H1 (cell line): ENCODE measurements at regions not wholly inside any gene's neighbourhood (a gene's known extent, or its start where the extent isn't known, plus 50 kb on each side); places are given as distances from the start of the nearest gene placed in this dataset.

Source experiments
- CTCF ChIA-PET: fragments of 300-600 bp; sonication (Branson Sonifier 250); formaldehyde crosslinking; loops from one replicate; lab custom pipeline; 2021; ENCODE audit not compliant: partially characterized antibody; lab: Charles Lee
- POLR2A ChIA-PET: fragments of 300-600 bp; sonication (Branson Sonifier 250); formaldehyde crosslinking; loops from one replicate; lab custom pipeline; 2021; ENCODE audit warnings: inconsistent platforms; ENCODE audit not compliant: partially characterized antibody; lab: Charles Lee
- DNase-seq, 2 experiments: peaks; one replicate each; pipeline versions ENCODE4 v3.0.0 to v3.0.0-alpha.2; 2010 to 2022; ENCODE audit warnings: low spot score in 2 of 2, low read depth in 1 of 2, mixed read lengths in 1 of 2
- FAIRE-seq: peaks from 2 replicates; lab custom pipeline; 2011; peaks lifted over from hg19 to GRCh38; lab: Jason Lieb, UNC
- H2AFZ ChIP-seq: 2 replicates; pipeline ENCODE4 v1.8.1; 2012; ENCODE audit warnings: low read length, inconsistent platforms
- H2AK5ac ChIP-seq: 2 replicates; pipeline ENCODE4 v1.6.1; 2013; ENCODE audit warnings: low read depth, low read length
- H2BK120ac ChIP-seq: replicated peaks from 2 replicates; pipeline ENCODE3; 2013; ENCODE audit warnings: low read depth, low read length, inconsistent platforms
- H2BK12ac ChIP-seq: 2 replicates; pipeline ENCODE4 v1.6.1; 2013; ENCODE audit warnings: low read depth, low read length
- H2BK15ac ChIP-seq: 2 replicates; pipeline ENCODE4 v1.6.1; 2013; ENCODE audit warnings: low read length
- H2BK20ac ChIP-seq: 2 replicates; pipeline ENCODE4 v1.6.1; 2013; ENCODE audit warnings: low read length
- H2BK5ac ChIP-seq: 2 replicates; pipeline ENCODE4 v1.6.1; 2013; ENCODE audit warnings: low read depth, low read length
- H3K14ac ChIP-seq: 2 replicates; pipeline ENCODE4 v1.6.1; 2013; ENCODE audit warnings: inconsistent platforms; ENCODE audit not compliant: insufficient read length
- H3K18ac ChIP-seq: 2 replicates; pipeline ENCODE4 v1.6.1; 2013; ENCODE audit warnings: low read length; ENCODE audit errors: extremely low read depth
- H3K23ac ChIP-seq: 2 replicates; pipeline ENCODE4 v1.6.1; 2013; ENCODE audit warnings: inconsistent platforms; ENCODE audit not compliant: insufficient read length
- H3K23me2 ChIP-seq: 2 replicates; pipeline ENCODE4 v1.6.1; 2013; ENCODE audit warnings: low read depth, low read length
- H3K27ac ChIP-seq: 2 replicates; pipeline ENCODE4 v1.6.1; 2011; ENCODE audit warnings: low read depth, low read length, inconsistent platforms
- H3K27me3 ChIP-seq, 4 experiments: replicated peaks in 1 of 4; 1 replicate in 1 of 4; 2 replicates in 3 of 4; pipeline versions ENCODE4 v1.6.1 to v1.8.1; 2011 to 2013; ENCODE audit warnings: low read length in 3 of 4, mild to moderate bottlenecking in 3 of 4, inconsistent platforms in 2 of 4, mixed read lengths in 2 of 4, moderate library complexity in 1 of 4; ENCODE audit not compliant: control insufficient read depth in 3 of 4, insufficient read depth in 3 of 4; ENCODE audit errors: extremely low read depth in 1 of 4
- H3K36me3 ChIP-seq, 4 experiments: 2 replicates each; pipeline versions ENCODE4 v1.6.1 to v1.8.1; 2011 to 2013; ENCODE audit warnings: mild to moderate bottlenecking in 4 of 4, low read length in 3 of 4, moderate library complexity in 2 of 4, control low read depth in 1 of 4, inconsistent platforms in 1 of 4; ENCODE audit not compliant: insufficient read depth in 4 of 4, control insufficient read depth in 2 of 4
- H3K4ac ChIP-seq: replicated peaks from 2 replicates; pipeline ENCODE3; 2013; ENCODE audit warnings: low read length, low read depth, mixed read lengths, inconsistent platforms; ENCODE audit not compliant: insufficient read length
- H3K4me1 ChIP-seq, 4 experiments: replicated peaks in 1 of 4; 1 replicate in 1 of 4; 2 replicates in 3 of 4; pipeline versions ENCODE4 v1.6.1 to v1.8.1; 2011 to 2013; ENCODE audit warnings: low read length in 3 of 4, inconsistent platforms in 2 of 4, mixed read lengths in 1 of 4; ENCODE audit not compliant: insufficient read depth in 4 of 4, control insufficient read depth in 3 of 4
- H3K4me2 ChIP-seq, 2 experiments: 2 replicates each; pipeline versions ENCODE4 v1.6.1 to v1.8.1; 2011 to 2013; ENCODE audit warnings: low read depth in 2 of 2, low read length in 2 of 2, control low read depth in 1 of 2, inconsistent platforms in 1 of 2, mild to moderate bottlenecking in 1 of 2; ENCODE audit not compliant: insufficient read depth in 1 of 2
- H3K4me3 ChIP-seq, 4 experiments: fragments of 200-600, 300-600 bp in 1 of 4; sonication (generic), shearing (Covaris generic), sonication (Bioruptor Twin) in 1 of 4; 2 replicates each; pipeline versions ENCODE4 v1.5.1 to v1.8.1; 2011 to 2016; ENCODE audit warnings: low read length in 4 of 4, low read depth in 3 of 4, control low read depth in 2 of 4, inconsistent platforms in 2 of 4, mild to moderate bottlenecking in 2 of 4, mixed read lengths in 1 of 4, moderate library complexity in 1 of 4; ENCODE audit not compliant: insufficient read depth in 2 of 4; ENCODE audit errors: extremely low read depth in 1 of 4
- H3K56ac ChIP-seq: replicated peaks from 2 replicates; pipeline ENCODE3; 2013; ENCODE audit warnings: low read depth, mild to moderate bottlenecking, mixed read lengths, low read length, inconsistent platforms; ENCODE audit not compliant: insufficient read length
- H3K79me1 ChIP-seq: 2 replicates; pipeline ENCODE4 v1.6.1; 2013; ENCODE audit warnings: low read depth, low read length, control low read depth
- H3K79me2 ChIP-seq, 2 experiments: 2 replicates each; pipeline versions ENCODE4 v1.6.1 to v1.8.1; 2012 to 2013; ENCODE audit warnings: low read length in 2 of 2, mild to moderate bottlenecking in 2 of 2, inconsistent platforms in 1 of 2; ENCODE audit not compliant: insufficient read depth in 2 of 2, control insufficient read depth in 1 of 2
- H3K9ac ChIP-seq, 4 experiments: replicated peaks in 1 of 4; 1 replicate in 1 of 4; 2 replicates in 3 of 4; pipeline versions ENCODE4 v1.6.1 to v1.8.1; 2011 to 2013; ENCODE audit warnings: low read depth in 3 of 4, low read length in 3 of 4, control low read depth in 2 of 4, mild to moderate bottlenecking in 2 of 4, moderate library complexity in 2 of 4, inconsistent platforms in 1 of 4; ENCODE audit errors: extremely low read depth in 1 of 4
- H3K9me3 ChIP-seq, 2 experiments: 2 replicates each; pipeline versions ENCODE4 v1.6.1 to v1.8.1; 2012 to 2013; ENCODE audit warnings: mild to moderate bottlenecking in 2 of 2, moderate library complexity in 2 of 2, control low read depth in 1 of 2, inconsistent platforms in 1 of 2, low read depth in 1 of 2, low read length in 1 of 2, mixed read lengths in 1 of 2; ENCODE audit not compliant: insufficient read depth in 2 of 2
- H4K20me1 ChIP-seq, 2 experiments: replicated peaks in 1 of 2; 2 replicates each; pipeline versions ENCODE3 to v1.8.1; 2011 to 2013; ENCODE audit warnings: inconsistent platforms in 2 of 2, low read length in 2 of 2, mild to moderate bottlenecking in 1 of 2; ENCODE audit not compliant: insufficient read depth in 2 of 2, control insufficient read depth in 1 of 2
- H4K5ac ChIP-seq: 2 replicates; pipeline ENCODE4 v1.6.1; 2013; ENCODE audit warnings: low read length, low read depth, mixed read lengths, inconsistent platforms; ENCODE audit not compliant: insufficient read length
- H4K8ac ChIP-seq: 2 replicates; pipeline ENCODE4 v1.8.0; 2013; ENCODE audit warnings: mild to moderate bottlenecking, moderate library complexity, low read length, inconsistent platforms; ENCODE audit not compliant: insufficient read depth; ENCODE audit errors: extremely low read depth
- H4K91ac ChIP-seq: replicated peaks from 2 replicates; pipeline ENCODE3; 2013; ENCODE audit warnings: low read length, mixed read lengths, inconsistent platforms; ENCODE audit not compliant: insufficient read length
- ATF3 ChIP-seq: IDR thresholded peaks from 2 replicates; pipeline ENCODE4 v1.6.1; 2011; ENCODE audit warnings: low read depth, mild to moderate bottlenecking, low read length; ENCODE audit not compliant: insufficient read depth
- CHD1 ChIP-seq: IDR thresholded peaks from 2 replicates; pipeline ENCODE4 v1.6.1; 2012; ENCODE audit warnings: low read depth, low read length, improper control_type of control experiment
- CREB1 ChIP-seq: IDR thresholded peaks from 2 replicates; pipeline ENCODE4 v1.6.1; 2012; ENCODE audit warnings: inconsistent platforms
- CTCF ChIP-seq, 3 experiments: IDR thresholded peaks; 1 replicate in 2 of 3; 2 replicates in 1 of 3; pipeline versions ENCODE4 v1.5.1 to v1.6.1; 2011; ENCODE audit warnings: low read length in 3 of 3, mild to moderate bottlenecking in 3 of 3, inconsistent platforms in 2 of 3, low read depth in 1 of 3, moderate library complexity in 1 of 3; ENCODE audit not compliant: insufficient read depth in 1 of 3; ENCODE audit errors: control extremely low read depth in 1 of 3
- EP300 ChIP-seq, 2 experiments: IDR thresholded peaks; 1 replicate in 1 of 2; 2 replicates in 1 of 2; pipeline ENCODE4 v1.6.1; 2011 to 2012; ENCODE audit warnings: low read depth in 2 of 2, low read length in 2 of 2, mild to moderate bottlenecking in 2 of 2, borderline replicate concordance in 1 of 2, inconsistent platforms in 1 of 2, moderate library complexity in 1 of 2
- JUN ChIP-seq: IDR thresholded peaks from 2 replicates; pipeline ENCODE4 v1.6.1; 2011; ENCODE audit warnings: low read depth, mild to moderate bottlenecking, improper control_type of control experiment, low read length
- KDM5A ChIP-seq: fragments of 200-600 bp; IDR thresholded peaks from 2 replicates; pipeline ENCODE4 v1.7.1; 2012; ENCODE audit warnings: mild to moderate bottlenecking, low read length, inconsistent platforms, mixed read lengths
- POLR2AphosphoS5 ChIP-seq: IDR thresholded peaks from 2 replicates; pipeline ENCODE4 v1.6.1; 2011; ENCODE audit warnings: low read depth, low read length
- SAP30 ChIP-seq: fragments of 300-600 bp; sonication (generic); IDR thresholded peaks from 2 replicates; pipeline ENCODE4 v1.7.1; 2012; ENCODE audit warnings: low read length, moderate library complexity, mild to moderate bottlenecking, inconsistent platforms; ENCODE audit not compliant: insufficient read depth, insufficient replicate concordance
- SIN3A ChIP-seq, 2 experiments: IDR thresholded peaks in 1 of 2; conservative IDR thresholded peaks in 1 of 2; 2 replicates each; pipeline ENCODE4 v1.6.1; 2011 to 2012; ENCODE audit warnings: low read length in 2 of 2, improper control_type of control experiment in 1 of 2, low read depth in 1 of 2, mild to moderate bottlenecking in 1 of 2
- SP2 ChIP-seq: IDR thresholded peaks from 2 replicates; pipeline ENCODE4 v1.6.1; 2012; ENCODE audit warnings: mild to moderate bottlenecking, low read length, inconsistent platforms
- WGBS, 2 experiments: shearing (Covaris generic) in 1 of 2; methylation state at CpG; one replicate each; pipeline versions ENCODE4 v1.1.6 to v1.1.7; 2013 to 2015; ENCODE audit warnings: low lambda C conversion rate in 2 of 2, mixed read lengths in 2 of 2, inconsistent platforms in 1 of 2, low coverage in 1 of 2, missing lambda C conversion rate in 1 of 2; ENCODE audit not compliant: insufficient replicate concordance in 2 of 2, insufficient coverage in 1 of 2, insufficient read length in 1 of 2; ENCODE audit errors: extremely low coverage in 1 of 2, missing lambda C conversion rate in 1 of 2; 5-methylcytosine and 5-hydroxymethylcytosine counted together

- no peaks in the 10 kb centered on the region for H3K79me2 ChIP-seq
- H3K79me1 ChIP-seq = no peaks in the 10 kb centered on the region
- H4K20me1 ChIP-seq = no peaks in the 10 kb centered on the region
- POLR2A ChIA-PET = no interaction called here
- H3K27ac ChIP-seq = no peak overlapping the region
- no peak overlapping the region for H2BK5ac ChIP-seq
- no peak overlapping the region for H3K23ac ChIP-seq
- no peaks in the 10 kb centered on the region for H3K9me3 ChIP-seq
- no peak overlapping the region for H2AK5ac ChIP-seq
- FAIRE-seq (no peak), DNase-seq (no peak)
- no peak overlapping the region for H3K9ac ChIP-seq
- 73% methylated on average over 9 of the region's 9 CpGs; no CpG with 5 or more reads in 1 of the 2 experiments for WGBS, 2 experiments
- H3K27me3 ChIP-seq = no peaks in the 10 kb centered on the region; a peak in 1 of 7 replicates
- H4K5ac ChIP-seq = no peak overlapping the region
- H2BK20ac ChIP-seq = no peak overlapping the region
- H3K4ac ChIP-seq = no peak overlapping the region
- H3K56ac ChIP-seq = no peak overlapping the region
- H2AFZ ChIP-seq = no peak overlapping the region
- H2BK120ac ChIP-seq = no peak overlapping the region
- peaks cover 0 to 3% (median 0%) of the 10 kb centered on the region in 4 experiments; a peak in 2 of 7 replicates for H3K4me1 ChIP-seq
- H3K14ac ChIP-seq = no peak overlapping the region
- no peak overlapping the region for H3K18ac ChIP-seq
- no peaks in the 10 kb centered on the region for H3K23me2 ChIP-seq
- H3K36me3 ChIP-seq = no peaks in the 10 kb centered on the region
- CTCF ChIA-PET = interaction anchor here (0.6 to 1.4 kb wide), 4 partner anchors 11 to 206 kb away, joined by 3 to 4 read pairs (median 3); no protein-coding TSS in a partner anchor
- H4K91ac ChIP-seq = no peak overlapping the region
- H3K4me2 ChIP-seq = no peak overlapping the region
- no peak overlapping the region for H3K4me3 ChIP-seq
- H4K8ac ChIP-seq = no peak overlapping the region
- 0 out of 2 replicates have a peak overlapping the region, but pooled peaks have one; percentile 39 for H2BK12ac ChIP-seq
- no peak overlapping the region for H2BK15ac ChIP-seq
- TF ChIP-seq POLR2AphosphoS5 (no peak), SIN3A (conservative IDR thresholded peaks at IDR 0.05 in 1 of 2, IDR thresholded peaks at IDR 0.05 in 1 of 2; ENCODE audit: low read depth in 1 of 2, low read length in 2 of 2) (no peak), KDM5A (no peak), EP300 (IDR thresholded peaks at IDR 0.05; ENCODE audit: borderline replicate concordance in 1 of 2, low read depth in 2 of 2, low read length in 2 of 2) (no peak), CTCF (IDR thresholded peaks at IDR 0.05; ENCODE audit: control extremely low read depth in 1 of 3, insufficient read depth in 1 of 3, low read depth in 1 of 3, low read length in 3 of 3) (no peak), CHD1 (no peak), ATF3 (no peak), JUN (no peak), SP2 (no peak), SAP30 (no peak), CREB1 (no peak)
These were observed 56.3 kb upstream of the DISP3 start for GRCh38 chr1:11422686-11423085.
